ENCODE measurements at regions not wholly inside any gene's neighbourhood (a gene's known extent, or its start where the extent isn't known, plus 50 kb on each side); places are given as distances from the start of the nearest gene placed in this dataset.

GRCh38 chr2:37560863-37561614 lies 110.4 kb downstream of the CDC42EP3 start:
- Histone ChIP-seq H3K9me3 (ENCODE audit: control insufficient read depth, insufficient read depth, low read length) (peaks cover 3% of the 10 kb centered on the region; the same call in 1 of the 2 replicates), H3K36me3 (ENCODE audit: insufficient read depth, low read length) (no peaks in the 10 kb centered on the region), H3K4me1 (ENCODE audit: insufficient read depth, low read length) (peaks cover 12% of the 10 kb centered on the region), H3K9ac (ENCODE audit: low read depth, low read length) (no peak overlapping the region)

- Histone ChIP-seq H3K9me3 (ENCODE audit: control insufficient read depth, insufficient read depth, low read length) (peaks cover 6% of the 10 kb centered on the region; the same call in 1 of the 2 replicates), H3K36me3 (ENCODE audit: insufficient read depth, low read length) (no peaks in the 10 kb centered on the region), H3K4me1 (ENCODE audit: insufficient read depth, low read length) (peaks cover 12% of the 10 kb centered on the region), H3K9ac (ENCODE audit: low read depth, low read length) (no peak overlapping the region)
Measured at GRCh38 chr2:37561615-37562569, 109.5 kb downstream of the CDC42EP3 start.

GRCh38 chr2:37563375-37564015 lies 107.9 kb downstream of the CDC42EP3 start:
- H3K9ac ChIP-seq (ENCODE audit: low read depth, low read length), result no peak overlapping the region
- H3K36me3 ChIP-seq (ENCODE audit: insufficient read depth, low read length), result no peaks in the 10 kb centered on the region
- peaks cover 12% of the 10 kb centered on the region for H3K4me1 ChIP-seq (ENCODE audit: insufficient read depth, low read length)
- H3K9me3 ChIP-seq (ENCODE audit: control insufficient read depth, insufficient read depth, low read length), result peaks cover 5% of the 10 kb centered on the region; the same call in 1 of the 2 replicates

- Histone ChIP-seq H3K4me1 (ENCODE audit: insufficient read depth, low read length) (peaks cover 12% of the 10 kb centered on the region), H3K9ac (ENCODE audit: low read depth, low read length) (no peak overlapping the region), H3K36me3 (ENCODE audit: insufficient read depth, low read length) (no peaks in the 10 kb centered on the region), H3K9me3 (ENCODE audit: control insufficient read depth, insufficient read depth, low read length) (peaks cover 3% of the 10 kb centered on the region; the same call in 1 of the 2 replicates)
Measured at GRCh38 chr2:37564356-37564755, 107.1 kb downstream of the CDC42EP3 start.

GRCh38 chr2:37566517-37566981 lies 104.9 kb downstream of the CDC42EP3 start:
- no peak overlapping the region for H3K9ac ChIP-seq (ENCODE audit: low read depth, low read length)
- H3K36me3 ChIP-seq (ENCODE audit: insufficient read depth, low read length), result no peaks in the 10 kb centered on the region
- H3K9me3 ChIP-seq (ENCODE audit: control insufficient read depth, insufficient read depth, low read length), result peaks cover 3% of the 10 kb centered on the region; the same call in 1 of the 2 replicates
- H3K4me1 ChIP-seq (ENCODE audit: insufficient read depth, low read length), result peaks cover 6% of the 10 kb centered on the region

GRCh38 chr2:37568565-37568964 lies 102.9 kb downstream of the CDC42EP3 start:
- Histone ChIP-seq H3K4me1 (ENCODE audit: insufficient read depth, low read length) (no peaks in the 10 kb centered on the region), H3K9me3 (ENCODE audit: control insufficient read depth, insufficient read depth, low read length) (peaks cover 3% of the 10 kb centered on the region; the same call in 1 of the 2 replicates), H3K9ac (ENCODE audit: low read depth, low read length) (no peak overlapping the region)

GRCh38 chr2:37569131-37569823 lies 102.2 kb downstream of the CDC42EP3 start:
- Histone ChIP-seq H3K36me3 (ENCODE audit: insufficient read depth, low read length) (no peaks in the 10 kb centered on the region), H3K9ac (ENCODE audit: low read depth, low read length) (no peak overlapping the region), H3K4me1 (ENCODE audit: insufficient read depth, low read length) (no peaks in the 10 kb centered on the region), H3K9me3 (ENCODE audit: control insufficient read depth, insufficient read depth, low read length) (peaks cover 3% of the 10 kb centered on the region; the same call in 1 of the 2 replicates)

More at GRCh38 chr2:37568565-37568964, 102.9 kb downstream of the CDC42EP3 start:
- no peaks in the 10 kb centered on the region for H3K36me3 ChIP-seq (ENCODE audit: insufficient read depth, low read length)

GRCh38 chr2:37569986-37570679 lies 101.3 kb downstream of the CDC42EP3 start:
- Histone ChIP-seq H3K4me1 (ENCODE audit: insufficient read depth, low read length) (no peaks in the 10 kb centered on the region), H3K36me3 (ENCODE audit: insufficient read depth, low read length) (no peaks in the 10 kb centered on the region), H3K9ac (ENCODE audit: low read depth, low read length) (no peak overlapping the region), H3K9me3 (ENCODE audit: control insufficient read depth, insufficient read depth, low read length) (peaks cover 3% of the 10 kb centered on the region; the same call in 1 of the 2 replicates)

GRCh38 chr2:37570773-37571586 lies 100.5 kb downstream of the CDC42EP3 start:
- Histone ChIP-seq H3K9me3 (ENCODE audit: control insufficient read depth, insufficient read depth, low read length) (peaks cover 3% of the 10 kb centered on the region; the same call in 1 of the 2 replicates), H3K4me1 (ENCODE audit: insufficient read depth, low read length) (no peaks in the 10 kb centered on the region), H3K36me3 (ENCODE audit: insufficient read depth, low read length) (no peaks in the 10 kb centered on the region), H3K9ac (ENCODE audit: low read depth, low read length) (no peak overlapping the region)

- H3K4me1 ChIP-seq (ENCODE audit: insufficient read depth, low read length), result no peaks in the 10 kb centered on the region
- no peaks in the 10 kb centered on the region for H3K36me3 ChIP-seq (ENCODE audit: insufficient read depth, low read length)
- peaks cover 1% of the 10 kb centered on the region; the same call in 1 of the 2 replicates for H3K9me3 ChIP-seq (ENCODE audit: control insufficient read depth, insufficient read depth, low read length)
- no peak overlapping the region for H3K9ac ChIP-seq (ENCODE audit: low read depth, low read length)
Measured at GRCh38 chr2:37571587-37572136, 99.8 kb downstream of the CDC42EP3 start.

GRCh38 chr2:37573451-37574388 lies 97.7 kb downstream of the CDC42EP3 start:
- H3K9ac ChIP-seq (ENCODE audit: low read depth, low read length), result no peak overlapping the region
- 0 out of 2 replicates have a peak, but pooled peaks cover 4% of the 10 kb centered on the region for H3K9me3 ChIP-seq (ENCODE audit: control insufficient read depth, insufficient read depth, low read length)
- H3K36me3 ChIP-seq (ENCODE audit: insufficient read depth, low read length), result no peaks in the 10 kb centered on the region
- no peaks in the 10 kb centered on the region for H3K4me1 ChIP-seq (ENCODE audit: insufficient read depth, low read length)

Measured in ES-I3 (cell line).